ENCODE measurements at regions not wholly inside any gene's neighbourhood (a gene's known extent, or its start where the extent isn't known, plus 50 kb on each side); places are given as distances from the start of the nearest gene placed in this dataset.

- TF ChIP-seq, protein P1, sequence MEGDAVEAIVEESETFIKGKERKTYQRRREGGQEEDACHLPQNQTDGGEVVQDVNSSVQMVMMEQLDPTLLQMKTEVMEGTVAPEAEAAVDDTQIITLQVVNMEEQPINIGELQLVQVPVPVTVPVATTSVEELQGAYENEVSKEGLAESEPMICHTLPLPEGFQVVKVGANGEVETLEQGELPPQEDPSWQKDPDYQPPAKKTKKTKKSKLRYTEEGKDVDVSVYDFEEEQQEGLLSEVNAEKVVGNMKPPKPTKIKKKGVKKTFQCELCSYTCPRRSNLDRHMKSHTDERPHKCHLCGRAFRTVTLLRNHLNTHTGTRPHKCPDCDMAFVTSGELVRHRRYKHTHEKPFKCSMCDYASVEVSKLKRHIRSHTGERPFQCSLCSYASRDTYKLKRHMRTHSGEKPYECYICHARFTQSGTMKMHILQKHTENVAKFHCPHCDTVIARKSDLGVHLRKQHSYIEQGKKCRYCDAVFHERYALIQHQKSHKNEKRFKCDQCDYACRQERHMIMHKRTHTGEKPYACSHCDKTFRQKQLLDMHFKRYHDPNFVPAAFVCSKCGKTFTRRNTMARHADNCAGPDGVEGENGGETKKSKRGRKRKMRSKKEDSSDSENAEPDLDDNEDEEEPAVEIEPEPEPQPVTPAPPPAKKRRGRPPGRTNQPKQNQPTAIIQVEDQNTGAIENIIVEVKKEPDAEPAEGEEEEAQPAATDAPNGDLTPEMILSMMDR (IDR thresholded peaks at IDR 0.05; ENCODE audit: low read depth, low read length, poor library complexity, severe bottlenecking) = no peak
- no peak for TF ChIP-seq EZH2phosphoT487 (IDR thresholded peaks at IDR 0.05; ENCODE audit: borderline replicate concordance, low read length)
Measured at GRCh38 chr5:10892147-10892910, 131.3 kb upstream of the DAP start.
